ENCODE measurements at regions not wholly inside any gene's neighbourhood (a gene's known extent, or its start where the extent isn't known, plus 50 kb on each side); places are given as distances from the start of the nearest gene placed in this dataset.

DNA sequence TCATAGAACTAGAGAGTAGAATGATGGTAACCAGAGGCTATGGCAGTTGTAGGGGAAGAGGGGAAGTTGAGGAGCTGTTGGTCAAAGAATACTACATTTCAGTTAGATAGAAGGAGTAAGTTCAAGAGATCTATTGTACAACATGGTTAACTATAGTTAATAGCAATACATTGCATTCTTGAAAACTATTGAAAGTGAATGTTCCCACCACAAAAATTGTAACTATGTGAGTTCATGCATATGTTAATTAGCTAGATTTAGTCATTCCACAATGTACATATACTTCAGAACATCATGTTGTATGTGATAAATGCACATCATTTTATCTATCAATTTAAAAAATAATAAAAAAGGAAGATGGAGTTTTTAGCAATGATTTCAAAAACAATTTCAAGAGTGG, 125.3 kb upstream of the IL15 start:
- TF ChIP-seq, protein P1, sequence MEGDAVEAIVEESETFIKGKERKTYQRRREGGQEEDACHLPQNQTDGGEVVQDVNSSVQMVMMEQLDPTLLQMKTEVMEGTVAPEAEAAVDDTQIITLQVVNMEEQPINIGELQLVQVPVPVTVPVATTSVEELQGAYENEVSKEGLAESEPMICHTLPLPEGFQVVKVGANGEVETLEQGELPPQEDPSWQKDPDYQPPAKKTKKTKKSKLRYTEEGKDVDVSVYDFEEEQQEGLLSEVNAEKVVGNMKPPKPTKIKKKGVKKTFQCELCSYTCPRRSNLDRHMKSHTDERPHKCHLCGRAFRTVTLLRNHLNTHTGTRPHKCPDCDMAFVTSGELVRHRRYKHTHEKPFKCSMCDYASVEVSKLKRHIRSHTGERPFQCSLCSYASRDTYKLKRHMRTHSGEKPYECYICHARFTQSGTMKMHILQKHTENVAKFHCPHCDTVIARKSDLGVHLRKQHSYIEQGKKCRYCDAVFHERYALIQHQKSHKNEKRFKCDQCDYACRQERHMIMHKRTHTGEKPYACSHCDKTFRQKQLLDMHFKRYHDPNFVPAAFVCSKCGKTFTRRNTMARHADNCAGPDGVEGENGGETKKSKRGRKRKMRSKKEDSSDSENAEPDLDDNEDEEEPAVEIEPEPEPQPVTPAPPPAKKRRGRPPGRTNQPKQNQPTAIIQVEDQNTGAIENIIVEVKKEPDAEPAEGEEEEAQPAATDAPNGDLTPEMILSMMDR (IDR thresholded peaks at IDR 0.05; ENCODE audit: borderline replicate concordance, extremely low read depth, low read length, poor library complexity, severe bottlenecking), result no peak
- TF ChIP-seq EZH2 (IDR thresholded peaks at IDR 0.05; ENCODE audit: borderline replicate concordance, low read depth, low read length, severe bottlenecking), result no peak

Measured in DND-41 (cell line).